NCI-H2029 treated with DMSO at 0.1 percent for 48 hours (cell line): ENCODE measurements at regions not wholly inside any gene's neighbourhood (a gene's known extent, or its start where the extent isn't known, plus 50 kb on each side); places are given as distances from the start of the nearest gene placed in this dataset.

Experiments used
- DNase-seq: peaks from one replicate; lab custom pipeline; 2025; lab: John Stamatoyannopoulos, UW

DNA sequence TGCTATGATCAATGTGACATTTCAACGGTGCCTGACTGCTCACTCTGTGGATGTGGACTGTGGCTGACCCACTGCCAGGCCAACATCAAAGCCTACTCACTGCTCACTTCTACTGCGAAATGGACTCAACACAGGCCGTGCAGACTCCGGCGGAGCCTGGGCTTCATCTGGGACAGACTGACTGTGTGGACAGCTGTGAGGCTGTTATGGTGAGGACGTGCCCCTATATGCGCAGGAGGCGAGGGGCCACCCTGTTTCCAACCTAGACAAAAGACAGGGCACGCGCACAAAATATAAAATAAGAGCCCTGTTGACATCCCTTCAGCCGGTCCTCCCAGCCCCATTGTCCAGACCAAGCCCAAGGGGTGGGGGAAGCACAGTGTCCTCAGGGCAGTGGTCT, 514.4 kb upstream of the RAB6C start:
- DNase-seq: no peak

DNA sequence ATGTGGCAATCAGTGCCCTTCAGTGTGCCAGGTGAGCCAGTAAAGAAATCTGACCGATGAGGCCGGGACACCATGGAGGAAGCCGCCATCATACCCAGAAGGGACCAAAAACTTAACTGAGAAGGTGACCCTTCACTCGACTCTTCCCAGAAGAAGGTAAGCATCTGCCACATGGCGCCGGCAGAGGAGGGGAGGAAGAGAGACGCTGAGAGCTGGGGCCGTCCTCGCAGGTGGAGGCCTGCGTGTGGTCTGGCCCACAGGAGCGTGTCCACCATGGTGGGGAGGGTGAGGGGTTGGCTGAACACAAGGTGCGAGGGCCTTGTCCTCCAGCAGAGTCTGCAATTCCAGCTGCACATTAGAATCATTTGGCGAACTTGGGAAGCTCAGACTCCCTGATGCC, 513.1 kb upstream of the RAB6C start:
- no peak for DNase-seq

DNA sequence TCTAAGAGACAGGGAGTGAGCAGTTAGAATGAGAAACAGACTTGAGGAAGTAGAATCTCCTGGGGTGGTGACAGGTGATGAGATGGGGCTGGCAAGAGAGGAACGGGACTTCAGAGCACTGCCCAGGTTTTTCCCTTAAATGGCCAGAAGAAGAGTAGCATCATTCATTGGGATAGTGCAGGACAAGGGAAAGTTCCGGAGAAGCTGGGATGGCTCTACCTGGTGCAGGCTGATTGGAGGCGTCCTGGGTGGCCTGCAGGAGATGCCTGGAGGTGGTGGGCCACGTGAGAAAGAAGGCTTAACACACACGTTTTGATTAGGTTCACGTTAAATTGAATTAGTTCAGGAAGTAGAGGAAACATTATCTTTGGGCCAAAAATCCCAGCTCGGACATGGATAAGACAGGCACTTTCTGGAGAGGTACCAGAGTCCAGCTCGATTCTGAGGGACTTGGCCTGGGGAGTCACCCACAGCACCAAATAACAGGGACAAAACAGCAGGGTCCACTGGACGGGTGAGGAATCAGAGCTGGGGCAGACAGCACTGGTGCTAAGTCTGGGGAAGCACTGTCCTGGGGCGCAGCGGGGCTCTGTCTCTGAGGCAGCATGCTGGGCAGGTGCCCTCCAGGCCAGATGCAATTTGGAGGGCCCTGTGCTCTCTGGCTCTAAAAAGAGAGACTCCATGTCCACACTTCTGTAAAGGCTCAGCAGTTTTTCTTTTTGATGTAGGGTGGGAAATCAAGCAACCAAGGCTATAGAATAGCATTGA, 512.3 kb upstream of the RAB6C start:
- DNase-seq: no peak

DNA sequence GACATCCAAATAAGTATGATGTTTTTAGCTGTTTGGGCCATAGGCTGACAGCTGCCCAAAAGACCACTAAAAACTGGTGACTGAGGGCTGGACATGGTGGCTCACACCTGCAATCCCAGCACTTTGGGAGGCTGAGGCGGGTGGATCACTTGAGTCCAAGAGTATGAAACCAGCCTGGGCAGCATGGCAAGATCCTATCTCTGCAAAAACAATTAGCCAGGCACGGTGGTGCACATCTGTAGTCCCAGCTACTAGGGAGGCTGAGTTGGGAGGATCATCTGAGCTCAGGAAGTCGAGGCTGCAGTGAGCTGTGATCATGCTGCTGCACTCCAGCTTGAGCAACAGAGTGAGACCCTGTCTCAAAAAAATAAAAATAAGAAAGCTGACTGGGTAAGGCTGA, 511.5 kb upstream of the RAB6C start:
- no peak for DNase-seq

DNA sequence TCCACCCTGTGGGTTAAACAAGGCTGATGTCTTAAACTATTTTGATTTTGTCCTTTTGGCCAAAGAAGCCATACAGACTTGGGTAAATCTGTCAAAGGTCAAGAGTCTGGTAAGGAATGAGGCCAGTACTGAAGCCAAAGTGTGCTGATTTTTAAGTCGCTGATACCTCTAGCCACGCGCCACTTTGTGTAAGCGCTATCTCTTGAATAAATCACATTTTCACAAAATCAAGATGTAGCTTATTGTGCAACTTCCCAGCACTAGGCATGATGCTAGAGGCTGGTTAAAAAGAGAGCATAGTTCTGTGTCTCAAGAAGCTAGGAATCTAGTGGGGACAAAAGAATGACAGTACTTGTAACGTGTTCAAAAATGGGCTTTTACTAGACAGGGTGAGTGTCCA, 510.6 kb upstream of the RAB6C start:
- DNase-seq: no peak

DNA sequence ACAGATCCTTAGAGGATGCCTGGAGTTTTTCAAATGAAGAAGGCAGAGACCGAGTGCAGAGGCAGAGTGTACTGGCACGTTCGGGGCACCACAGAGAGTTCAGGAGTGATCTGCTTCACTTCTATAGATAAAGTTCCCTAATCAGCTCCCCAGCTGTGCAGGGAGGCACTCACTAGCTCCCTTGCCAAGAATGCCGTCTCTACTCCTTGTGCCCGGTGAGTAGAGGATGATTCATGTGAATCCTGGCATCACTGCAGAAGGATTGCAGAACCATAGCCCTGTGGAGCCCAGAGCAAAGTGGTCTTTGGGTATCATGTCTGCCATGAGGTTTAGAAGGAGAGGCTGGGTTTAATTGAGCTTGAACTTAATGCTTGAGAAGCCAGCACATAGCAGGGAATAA, 510.1 kb upstream of the RAB6C start:
- no peak for DNase-seq

DNA sequence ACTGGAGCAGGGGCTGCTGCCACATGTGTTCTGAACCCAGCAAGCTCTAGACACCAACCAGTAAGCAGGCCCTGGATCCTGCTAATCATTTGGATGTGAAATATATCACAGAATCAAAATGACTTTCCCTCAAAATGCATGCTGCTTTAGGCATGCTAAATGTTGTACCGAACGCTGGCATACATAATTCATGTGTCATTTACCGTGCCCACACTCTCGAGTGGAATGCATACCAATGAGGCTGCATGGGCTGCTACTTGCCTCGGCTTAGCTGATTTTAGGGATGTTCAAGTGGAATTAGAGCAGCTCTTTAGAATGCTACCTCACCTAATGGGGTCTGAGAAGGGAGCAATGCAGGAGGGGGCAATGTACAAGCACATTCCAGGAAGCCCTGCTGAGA, 509.6 kb upstream of the RAB6C start:
- no peak for DNase-seq

DNA sequence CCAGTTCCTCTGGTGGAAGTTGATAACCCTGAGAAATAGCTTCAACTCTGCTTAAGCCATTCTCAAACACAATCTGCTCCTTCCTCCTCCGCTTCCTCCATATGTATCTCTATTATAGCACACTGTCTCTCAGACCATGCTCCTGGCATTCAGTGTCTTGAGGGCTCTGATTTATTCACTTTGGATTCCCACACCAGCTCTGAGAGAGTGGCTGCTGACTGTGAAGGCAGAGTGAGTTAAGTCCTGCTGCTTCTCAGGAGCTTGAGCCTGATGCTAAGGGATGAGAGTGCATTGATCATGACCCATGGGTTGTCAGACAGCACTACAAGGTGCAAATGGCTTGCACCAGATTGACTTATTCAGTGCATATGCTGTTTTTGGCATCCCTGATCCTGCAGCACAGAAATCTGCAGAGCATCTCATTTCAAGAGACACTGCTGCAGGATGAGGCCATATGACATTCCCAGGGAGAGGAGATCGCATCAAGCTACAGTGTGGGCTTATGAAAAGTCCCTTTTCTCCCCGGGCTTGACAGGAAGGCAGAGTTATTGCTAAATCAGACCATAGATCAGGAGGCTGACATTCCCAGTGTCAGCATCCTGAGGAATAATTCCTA, 500.5 kb upstream of the RAB6C start:
- DNase-seq: no peak

DNA sequence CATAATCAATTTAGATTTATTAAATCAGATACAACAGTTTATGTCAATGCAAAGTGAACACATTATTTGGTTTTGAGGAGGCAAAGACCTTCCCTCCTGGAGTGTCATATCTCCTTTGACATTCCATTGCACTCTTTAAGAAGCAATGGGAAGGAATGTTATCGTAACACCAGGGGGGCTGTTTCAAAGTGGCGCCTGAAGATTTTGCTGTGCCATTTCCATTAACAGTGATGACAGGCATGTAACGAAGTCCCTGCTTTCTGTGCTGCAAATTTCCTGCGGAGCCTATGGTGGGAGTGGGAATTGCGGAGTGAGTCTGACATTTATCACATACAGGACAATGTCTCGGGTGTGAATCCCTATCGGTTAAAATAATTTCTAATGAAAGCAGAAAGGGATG, 499.6 kb upstream of the RAB6C start:
- no peak for DNase-seq

DNA sequence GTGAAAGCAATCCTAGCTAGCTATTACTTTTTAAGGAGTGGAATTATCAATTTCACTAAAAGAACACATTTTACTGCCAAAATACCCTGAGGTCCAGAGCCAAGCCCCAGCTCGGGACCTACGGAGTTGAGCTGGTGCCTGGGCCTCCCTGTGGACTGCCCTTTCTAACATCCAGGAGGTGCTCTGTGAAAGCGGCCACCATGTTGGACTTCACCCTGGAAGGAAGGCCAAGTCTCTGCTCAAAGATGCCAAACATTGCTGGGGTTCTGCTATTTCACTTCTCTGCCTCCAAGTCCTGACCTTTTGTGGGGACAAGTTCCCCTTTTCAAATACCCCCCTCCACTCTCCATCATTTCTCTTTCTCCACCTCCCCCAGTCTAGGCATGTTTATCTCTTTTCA, 498.7 kb upstream of the RAB6C start:
- no peak for DNase-seq

DNA sequence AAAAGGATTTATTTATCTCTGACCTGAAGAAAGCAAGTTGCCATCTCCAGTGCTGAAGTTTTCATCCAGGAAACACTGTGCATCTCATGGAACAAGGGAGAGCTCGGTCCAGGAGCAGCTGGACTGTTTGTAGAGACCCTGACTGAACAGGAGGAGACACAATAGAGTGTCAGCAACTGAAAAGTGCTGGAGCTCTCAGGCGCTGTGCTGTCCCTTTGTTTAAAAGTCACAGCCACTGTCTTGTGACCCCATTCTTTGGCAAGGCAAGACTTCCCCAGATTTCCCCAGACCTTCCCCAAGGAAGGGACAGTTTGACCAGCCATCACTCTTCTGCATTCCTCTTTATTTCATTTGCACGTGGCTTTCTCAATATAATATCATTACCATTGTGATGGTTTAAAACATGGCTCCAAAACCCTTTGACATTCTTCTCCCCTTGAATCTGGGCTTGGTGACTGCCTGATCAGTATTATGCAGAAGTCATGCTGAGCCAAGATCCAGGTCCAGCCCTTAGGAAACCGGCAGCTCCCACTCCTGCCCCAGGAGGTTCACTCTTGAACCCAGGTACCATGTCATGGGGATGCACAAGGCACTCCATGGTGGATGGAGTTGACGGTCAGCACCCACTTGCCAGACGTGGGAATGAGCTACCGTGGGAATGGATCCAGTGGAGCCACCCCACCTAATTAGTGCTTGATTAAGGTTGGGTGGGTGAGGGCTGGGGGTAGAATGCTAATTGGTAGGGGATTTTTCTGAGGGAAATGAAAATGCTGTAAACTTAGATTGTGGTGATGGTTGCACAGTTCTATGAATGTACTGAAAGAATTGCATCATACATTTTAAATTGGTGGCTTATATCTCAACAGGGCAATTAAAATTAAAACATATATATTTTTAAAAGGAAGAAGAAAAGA, 497.9 kb upstream of the RAB6C start:
- no peak for DNase-seq

DNA sequence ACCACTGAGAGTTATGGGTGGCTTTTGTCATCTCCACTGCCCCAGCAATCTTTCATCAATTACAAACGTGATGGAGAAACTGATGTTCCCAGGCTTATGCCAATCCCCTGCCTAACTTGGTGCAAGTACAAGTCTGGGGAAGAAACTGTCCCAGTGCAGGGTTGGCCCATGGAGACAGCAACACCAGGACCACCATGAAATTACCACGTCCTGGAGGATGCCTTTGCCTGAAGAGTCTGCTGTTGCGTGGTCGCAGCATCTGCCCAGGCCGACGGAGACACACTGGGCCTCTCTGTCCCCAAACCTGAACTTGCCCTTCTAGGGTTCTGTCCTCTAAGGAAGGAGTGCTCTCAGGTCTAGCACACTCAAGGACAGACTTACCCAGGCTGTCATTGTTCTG, 496.8 kb upstream of the RAB6C start:
- no peak for DNase-seq

DNA sequence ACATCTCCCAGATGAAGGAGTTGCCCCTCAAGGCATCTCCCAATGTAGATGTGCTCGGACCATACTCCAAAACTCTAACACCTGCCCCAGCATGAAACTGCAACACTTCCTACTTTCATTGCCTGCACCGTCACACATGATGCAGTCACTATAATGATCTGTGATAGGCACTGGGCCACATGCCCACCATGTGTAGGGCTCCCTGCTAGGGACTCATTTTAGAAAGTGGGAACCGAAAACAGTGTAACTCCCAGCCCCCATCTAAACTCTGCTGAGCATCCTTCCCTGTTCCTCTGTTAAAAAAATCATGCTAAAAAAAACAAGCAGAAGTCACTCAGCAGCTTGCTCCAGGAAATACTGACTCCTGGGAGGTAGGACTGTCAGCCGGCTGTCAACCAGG, 496.1 kb upstream of the RAB6C start:
- no peak for DNase-seq

DNA sequence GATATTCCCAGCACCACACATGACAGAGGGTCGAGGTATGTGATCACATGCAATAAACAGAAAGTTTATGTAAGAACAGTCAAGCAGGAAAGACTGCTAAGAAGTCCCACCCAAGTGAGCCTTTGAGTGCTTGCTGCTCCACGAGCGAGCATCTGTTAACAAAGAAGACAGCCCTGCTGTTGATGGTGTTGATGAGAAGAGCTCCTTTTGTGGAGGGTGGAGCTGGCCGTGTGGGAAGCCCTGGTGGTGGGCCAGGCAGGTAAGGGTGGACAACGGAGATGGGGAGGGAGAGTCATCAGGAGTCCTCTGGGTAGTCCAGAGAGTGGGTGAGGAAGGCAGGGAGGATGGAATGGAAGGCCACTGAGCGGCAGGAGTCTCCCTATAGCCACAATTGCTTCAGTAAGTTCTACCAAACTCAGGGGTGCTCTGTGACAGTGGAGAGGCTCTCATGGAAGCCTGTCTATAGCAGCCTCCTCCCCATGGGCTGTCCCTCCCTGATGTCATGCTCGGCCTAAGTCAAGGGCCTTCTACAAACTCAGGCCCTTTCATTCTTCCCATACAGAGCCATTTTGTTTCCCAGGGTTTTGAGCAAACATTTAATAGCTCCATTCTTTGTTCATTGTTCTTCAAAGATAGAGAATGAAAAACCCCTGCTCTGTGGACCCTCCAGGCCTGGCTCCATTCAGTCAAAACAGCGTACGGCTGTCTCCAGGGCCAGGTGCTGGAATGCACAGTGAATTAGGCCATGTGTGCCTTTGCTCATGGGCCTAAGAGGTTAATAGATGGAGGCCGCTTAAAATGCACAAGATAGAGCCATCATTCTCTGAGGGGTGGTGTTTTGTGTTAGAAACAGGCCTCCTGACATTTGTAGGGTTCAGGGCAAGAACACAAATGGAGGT, 494.2 kb upstream of the RAB6C start:
- DNase-seq: no peak

DNA sequence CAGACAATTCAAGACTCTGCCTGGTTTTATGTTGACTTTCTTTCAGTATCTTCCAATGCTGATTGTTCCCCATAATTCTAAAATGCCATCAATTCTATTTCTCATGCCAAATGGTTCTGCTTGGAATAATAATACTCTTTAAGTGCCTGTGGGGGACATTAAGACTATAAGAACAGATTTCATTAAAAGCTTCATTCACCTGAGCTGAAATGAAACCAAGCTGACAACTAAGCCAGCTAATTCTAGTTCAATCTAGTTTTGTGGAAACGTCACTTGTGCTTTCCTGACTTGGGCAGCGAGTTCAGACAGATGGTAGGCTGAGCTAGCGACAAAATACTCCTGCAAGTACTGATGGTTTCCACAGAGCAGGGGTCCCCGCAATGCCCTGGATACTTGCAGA, 491.1 kb upstream of the RAB6C start:
- no peak for DNase-seq

DNA sequence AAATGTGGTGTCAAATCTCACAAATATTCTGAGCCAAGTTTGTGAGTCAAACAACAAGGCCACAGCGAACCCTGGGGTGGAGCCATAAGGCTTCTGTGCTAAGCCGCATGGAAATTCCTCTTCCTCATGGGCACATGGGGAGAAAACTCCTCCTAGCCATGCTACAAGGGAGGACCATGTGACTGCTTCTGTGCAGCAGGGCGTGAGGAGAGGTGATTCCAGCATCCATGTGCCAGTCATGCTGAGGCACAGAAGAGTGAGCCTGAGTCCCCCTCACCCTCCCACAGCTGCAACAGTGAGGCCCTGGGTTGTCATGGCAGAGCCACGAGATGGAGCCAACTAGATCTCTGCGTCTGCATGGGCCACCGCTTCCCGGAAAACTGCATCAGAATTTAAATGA, 488.8 kb upstream of the RAB6C start:
- DNase-seq: no peak

DNA sequence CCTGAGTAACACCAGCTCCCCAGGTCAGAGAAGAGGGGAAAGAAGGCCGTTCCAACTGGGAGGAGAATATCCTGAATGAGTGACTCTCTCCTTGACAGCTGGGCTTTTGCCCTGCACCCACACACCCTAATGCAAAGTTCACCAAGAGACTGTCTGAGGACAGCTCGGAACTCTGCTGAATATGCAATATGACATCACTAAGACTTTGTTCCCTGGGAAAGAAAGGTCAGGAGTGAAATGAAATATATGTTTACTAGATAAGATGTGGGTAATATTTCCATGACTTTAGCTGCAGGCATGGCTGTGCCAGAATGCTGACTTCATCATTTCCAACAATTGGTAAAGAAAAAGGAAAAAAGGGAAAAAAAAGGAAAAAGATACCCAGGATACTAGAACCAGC, 488.2 kb upstream of the RAB6C start:
- no peak for DNase-seq

DNA sequence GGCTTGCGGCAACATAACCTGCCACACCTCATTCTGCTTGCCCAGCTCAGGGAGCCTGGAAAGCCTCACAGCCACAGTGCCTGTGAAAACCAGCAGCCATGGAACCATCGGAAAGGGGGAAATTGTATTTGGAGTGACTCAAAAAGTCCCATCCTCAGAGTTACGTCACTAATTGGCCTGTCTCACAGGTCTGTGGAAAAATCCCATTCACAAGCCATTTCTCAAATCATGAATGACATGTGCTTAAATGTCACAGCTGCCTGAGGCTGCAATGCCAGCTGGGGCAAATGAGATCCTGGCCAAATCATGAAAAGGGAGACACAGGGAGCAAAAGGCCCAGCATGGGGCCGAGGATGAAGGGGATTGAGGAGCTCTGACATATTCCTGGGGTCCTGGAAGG, 486.9 kb upstream of the RAB6C start:
- DNase-seq: no peak

DNA sequence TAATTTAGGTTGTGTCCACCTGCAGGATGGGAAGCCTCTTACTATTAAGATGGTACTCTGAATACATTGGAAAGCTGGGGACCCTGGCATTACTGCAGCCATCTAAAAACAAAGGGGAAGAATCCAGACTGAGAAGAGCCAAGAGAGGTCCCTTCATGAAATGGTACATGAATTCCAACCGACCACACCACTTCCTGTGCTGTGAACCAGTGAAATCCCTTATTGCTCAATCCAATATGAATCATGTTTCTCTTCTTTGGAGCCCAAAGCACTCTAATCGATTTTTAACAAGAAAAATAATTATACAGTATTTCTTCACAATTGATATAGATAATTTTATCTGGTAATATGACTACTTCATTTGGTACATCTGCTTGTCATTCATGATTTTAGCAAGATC, 479.7 kb upstream of the RAB6C start:
- DNase-seq: no peak

DNA sequence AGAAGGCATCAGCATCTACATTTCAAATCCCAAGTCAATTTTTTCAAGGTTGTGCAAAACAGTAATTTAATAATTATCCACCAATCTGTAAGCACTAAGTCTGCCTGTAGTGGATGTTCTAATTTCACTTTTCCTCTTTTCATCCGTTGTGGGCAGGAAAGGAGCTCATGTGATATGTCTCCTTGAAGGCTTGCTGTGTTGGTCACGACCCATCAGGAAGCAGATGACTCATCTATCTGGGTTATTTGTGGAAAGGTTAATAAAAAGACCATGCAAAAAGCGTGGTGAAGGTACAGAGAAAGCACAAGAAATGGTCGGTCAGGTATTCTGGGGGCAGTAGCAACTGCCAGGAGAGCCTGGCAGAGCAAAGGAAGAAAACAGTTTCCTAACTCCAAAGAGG, 476.7 kb upstream of the RAB6C start:
- DNase-seq: no peak

DNA sequence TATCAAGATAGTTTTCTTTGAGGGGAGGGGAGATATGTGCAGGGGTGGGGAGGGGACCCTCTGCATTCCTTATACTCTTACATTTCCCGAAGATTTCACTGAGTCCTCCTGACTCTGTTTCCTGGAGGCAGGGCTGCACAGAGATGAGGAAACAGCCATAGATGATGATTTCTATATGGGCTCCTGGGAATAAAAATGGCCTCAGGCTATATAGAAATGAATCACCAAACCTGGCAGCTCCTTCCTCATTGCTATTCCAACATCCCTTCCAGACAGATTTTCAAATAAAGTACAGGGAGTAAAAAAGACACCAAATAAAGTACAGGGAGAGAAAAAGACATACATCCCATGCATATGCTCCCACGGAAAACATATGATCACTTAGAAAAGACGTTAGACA, 474.8 kb upstream of the RAB6C start:
- no peak for DNase-seq

DNA sequence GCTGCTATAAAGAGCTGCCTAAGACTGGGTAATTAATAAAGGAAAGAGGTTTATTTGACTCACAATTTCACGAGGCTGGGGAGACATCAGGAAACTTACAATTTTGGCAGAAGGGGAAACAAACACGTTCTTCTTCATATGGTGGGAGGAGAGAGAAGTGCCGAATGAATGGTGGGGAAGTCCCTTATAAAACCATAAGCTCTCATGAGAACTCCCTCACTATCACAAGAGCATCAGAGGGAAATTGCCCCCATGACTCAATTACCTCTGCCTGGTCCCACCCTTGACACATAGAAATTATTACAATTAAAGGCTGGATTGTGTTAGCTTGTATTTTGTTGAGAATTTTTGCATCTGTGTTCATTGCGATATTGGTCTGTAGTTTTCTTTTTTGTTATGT, 460.5 kb upstream of the RAB6C start:
- no peak for DNase-seq
